SK-N-SH (cell line): ENCODE measurements at regions not wholly inside any gene's neighbourhood (a gene's known extent, or its start where the extent isn't known, plus 50 kb on each side); places are given as distances from the start of the nearest gene placed in this dataset.
A peak's percentile ranks its signal among the peaks of the same experiment; 100 is the strongest.

Source experiments
- CTCF ChIA-PET: fragments of 300-600, 350-600 bp; formaldehyde crosslinking; extraction: SDS; loops from one replicate; lab custom pipeline; 2021; lab: Yijun Ruan, JAX
- POLR2A ChIA-PET: fragments of 350-600 bp; sonication (Branson Sonifier 250); formaldehyde crosslinking; extraction: SDS; loops from one replicate; lab custom pipeline; 2020; ENCODE audit warnings: antibody characterized with exemption, inconsistent platforms; lab: Yijun Ruan, JAX
- DNase-seq: peaks from one replicate; pipeline ENCODE4 v3.0.0; 2012
- H2AFZ ChIP-seq: fragments of 200-600 bp; sonication (generic); 2 replicates; pipeline ENCODE4 v1.8.1; 2016; ENCODE audit warnings: antibody characterized with exemption, mild to moderate bottlenecking, low read depth
- H3F3A ChIP-seq: fragments of 200-600 bp; sonication (generic); replicated peaks from 2 replicates; pipeline ENCODE3; 2016; ENCODE audit warnings: antibody characterized with exemption, mild to moderate bottlenecking; ENCODE audit not compliant: insufficient read depth
- H3K27ac ChIP-seq, 2 experiments: fragments of 200-500 bp in 1 of 2; fragments of 200-600 bp in 1 of 2; sonication (Bioruptor generic) in 1 of 2; sonication (generic), shearing (Covaris generic) in 1 of 2; 2 replicates each; pipeline versions ENCODE4 v1.5.1 to v1.6.1; 2014 to 2016; ENCODE audit warnings: low read depth in 2 of 2, inconsistent platforms in 1 of 2, low read length in 1 of 2, mild to moderate bottlenecking in 1 of 2, mixed read lengths in 1 of 2
- H3K27me3 ChIP-seq: fragments of 200-600 bp; sonication (generic), shearing (Covaris generic); 2 replicates; pipeline ENCODE4 v1.6.1; 2016; ENCODE audit warnings: mixed run types; ENCODE audit not compliant: insufficient read depth
- H3K36me3 ChIP-seq, 2 experiments: fragments of 200-500 bp in 1 of 2; fragments of 200-600 bp in 1 of 2; sonication (Bioruptor generic) in 1 of 2; sonication (generic) in 1 of 2; replicated peaks in 1 of 2; 2 replicates each; pipeline versions ENCODE3 to v1.5.1; 2014 to 2016; ENCODE audit warnings: low read length in 1 of 2, mild to moderate bottlenecking in 1 of 2; ENCODE audit not compliant: insufficient read depth in 2 of 2, control insufficient read depth in 1 of 2
- H3K4me1 ChIP-seq, 2 experiments: fragments of 200-500 bp in 1 of 2; fragments of 200-600 bp in 1 of 2; sonication (Bioruptor generic) in 1 of 2; sonication (generic), shearing (Covaris generic) in 1 of 2; 2 replicates each; pipeline versions ENCODE4 v1.5.1 to v1.6.1; 2014 to 2016; ENCODE audit warnings: low read depth in 1 of 2, low read length in 1 of 2, mixed run types in 1 of 2; ENCODE audit not compliant: insufficient read depth in 2 of 2, control insufficient read depth in 1 of 2
- H3K4me2 ChIP-seq: fragments of 200-600 bp; sonication (generic), shearing (Covaris generic); 2 replicates; pipeline ENCODE4 v1.6.1; 2017; ENCODE audit warnings: mixed run types
- H3K4me3 ChIP-seq, 2 experiments: fragments of 200-500 bp in 1 of 2; fragments of 200-600 bp in 1 of 2; sonication (Bioruptor generic) in 1 of 2; sonication (generic), shearing (Covaris generic) in 1 of 2; 2 replicates each; pipeline versions ENCODE4 v1.5.1 to v1.8.1; 2014 to 2016; ENCODE audit warnings: low read depth in 2 of 2, inconsistent platforms in 1 of 2, low read length in 1 of 2, mild to moderate bottlenecking in 1 of 2, mixed read lengths in 1 of 2, moderate library complexity in 1 of 2
- H3K79me2 ChIP-seq: fragments of 200-600 bp; sonication (generic); 2 replicates; pipeline ENCODE4 v1.8.1; 2017; ENCODE audit warnings: mild to moderate bottlenecking; ENCODE audit not compliant: insufficient read depth
- H3K9ac ChIP-seq: fragments of 200-600 bp; sonication (generic); 2 replicates; pipeline ENCODE4 v1.6.1; 2017; ENCODE audit warnings: mixed run types
- H3K9me2 ChIP-seq: fragments of 200-600 bp; sonication (generic); 2 replicates; pipeline ENCODE4 v1.6.1; 2017; ENCODE audit warnings: mixed run types
- H3K9me3 ChIP-seq: fragments of 200-600 bp; sonication (generic); 2 replicates; pipeline ENCODE4 v1.6.1; 2017; ENCODE audit warnings: mixed run types, mild to moderate bottlenecking, moderate library complexity
- H4K20me1 ChIP-seq: fragments of 200-600 bp; sonication (generic); 2 replicates; pipeline ENCODE4 v1.6.1; 2017; ENCODE audit warnings: mild to moderate bottlenecking, mixed run types; ENCODE audit not compliant: insufficient read depth
- EP300 ChIP-seq, 2 experiments: IDR thresholded peaks; 2 replicates each; pipeline versions ENCODE4 v1.4.0 to v1.6.1; 2012; ENCODE audit warnings: borderline replicate concordance in 1 of 2, low read depth in 1 of 2, low read length in 1 of 2
- FOXJ3 ChIP-seq: sonication (generic); formaldehyde crosslinking; IDR thresholded peaks from 2 replicates; pipeline ENCODE4 v1.5.1; 2020; ENCODE audit warnings: mild to moderate bottlenecking, missing genetic modification reagents
- GABPA ChIP-seq: IDR thresholded peaks from 2 replicates; pipeline ENCODE4 v1.4.0; 2012; ENCODE audit warnings: low read depth, mild to moderate bottlenecking
- POLR2AphosphoS5 ChIP-seq: IDR thresholded peaks from 2 replicates; pipeline ENCODE4 v1.6.1; 2012; ENCODE audit warnings: low read depth, low read length
- RAD21 ChIP-seq: IDR thresholded peaks from 2 replicates; pipeline ENCODE4 v1.6.1; 2012; ENCODE audit warnings: mild to moderate bottlenecking, low read length
- RFX5 ChIP-seq: IDR thresholded peaks from 2 replicates; pipeline ENCODE4 v1.6.1; 2012; ENCODE audit warnings: mild to moderate bottlenecking, improper control_type of control experiment, low read length
- RXRA ChIP-seq: IDR thresholded peaks from 2 replicates; pipeline ENCODE4 v1.4.0; 2012; ENCODE audit warnings: low read depth, mild to moderate bottlenecking, borderline replicate concordance
- SIN3A ChIP-seq: IDR thresholded peaks from 2 replicates; pipeline ENCODE4 v1.6.1; 2012; ENCODE audit warnings: low read depth, mild to moderate bottlenecking, low read length, moderate library complexity, borderline replicate concordance
- SMC3 ChIP-seq: IDR thresholded peaks from 2 replicates; pipeline ENCODE4 v1.6.1; 2012; ENCODE audit warnings: low read depth, low read length, improper control_type of control experiment
- TAF1 ChIP-seq: IDR thresholded peaks from 2 replicates; pipeline ENCODE4 v1.6.1; 2012; ENCODE audit warnings: low read depth, mild to moderate bottlenecking, low read length, moderate library complexity, borderline replicate concordance
- TEAD4 ChIP-seq: IDR thresholded peaks from 2 replicates; pipeline ENCODE4 v1.4.0; 2012; ENCODE audit warnings: mild to moderate bottlenecking, borderline replicate concordance; ENCODE audit not compliant: insufficient read depth
- WGBS: methylation state at CpG from one replicate; pipeline ENCODE4 v1.1.6; 2017; ENCODE audit warnings: low lambda C conversion rate; 5-methylcytosine and 5-hydroxymethylcytosine counted together
- TF ChIP-seq, protein P1 (sequence below): IDR thresholded peaks from 2 replicates; pipeline ENCODE4 v1.4.0; 2012; ENCODE audit warnings: low read depth, borderline replicate concordance
- TF ChIP-seq, protein P2 (sequence below): fragments of 150-350 bp; IDR thresholded peaks from 2 replicates; pipeline ENCODE4 v1.6.1; 2017; ENCODE audit warnings: antibody characterized with exemption, low read length, low read depth, borderline replicate concordance
- TF ChIP-seq, protein P3 (sequence below): fragments of 150-350 bp; IDR thresholded peaks from 2 replicates; pipeline ENCODE4 v1.6.1; 2016; ENCODE audit warnings: mild to moderate bottlenecking, low read depth, low read length

DNA sequence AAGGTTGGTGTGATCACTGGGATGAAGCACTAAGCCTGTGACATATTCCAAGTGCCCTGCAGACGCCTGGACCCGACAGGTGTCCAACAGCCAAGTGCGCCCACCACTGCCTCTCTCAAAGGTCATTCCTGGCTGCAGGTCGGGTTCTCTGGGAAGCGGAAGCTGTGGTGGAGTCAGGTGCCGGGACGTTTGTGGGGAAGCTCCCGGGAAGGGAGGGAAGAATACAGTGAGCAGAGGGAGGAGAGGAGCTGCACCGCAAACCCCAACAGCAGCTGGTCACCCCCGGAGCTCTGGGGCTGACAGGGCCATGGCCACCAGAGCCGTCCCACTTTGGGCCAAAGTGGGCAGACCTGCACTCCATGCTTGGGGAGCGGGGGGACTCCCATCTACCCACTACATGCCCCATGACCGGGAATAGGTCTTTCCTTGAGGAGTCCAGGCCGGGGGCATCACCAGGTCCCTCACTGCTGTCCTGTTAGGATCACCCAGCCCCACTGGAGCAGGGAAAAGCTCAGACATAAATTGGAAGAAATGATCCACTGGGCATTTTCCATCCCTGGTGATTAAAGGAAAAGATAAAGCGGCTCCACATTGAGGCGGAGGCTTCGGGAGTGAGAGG lies 84.5 kb upstream of the PPP2R2D start:
- no peaks in the 10 kb centered on the region for H3K4me1 ChIP-seq
- H2AFZ ChIP-seq: no peak overlapping the region
- no peak overlapping the region for H3K4me3 ChIP-seq
- no peaks in the 10 kb centered on the region for H3K36me3 ChIP-seq
- POLR2A ChIA-PET: no interaction called here
- H3K9me3 ChIP-seq: no peaks in the 10 kb centered on the region
- H3K27ac ChIP-seq: no peak overlapping the region
- H4K20me1 ChIP-seq: no peaks in the 10 kb centered on the region
- no peaks in the 10 kb centered on the region for H3K79me2 ChIP-seq
- CTCF ChIA-PET: interaction anchor here (1.0 to 1.3 kb wide), 2 partner anchors 17 to 29 kb away, joined by 3 read pairs; no protein-coding TSS in a partner anchor
- H3K27me3 ChIP-seq: no peaks in the 10 kb centered on the region
- H3K9ac ChIP-seq: no peak overlapping the region
- TF ChIP-seq, protein P1, sequence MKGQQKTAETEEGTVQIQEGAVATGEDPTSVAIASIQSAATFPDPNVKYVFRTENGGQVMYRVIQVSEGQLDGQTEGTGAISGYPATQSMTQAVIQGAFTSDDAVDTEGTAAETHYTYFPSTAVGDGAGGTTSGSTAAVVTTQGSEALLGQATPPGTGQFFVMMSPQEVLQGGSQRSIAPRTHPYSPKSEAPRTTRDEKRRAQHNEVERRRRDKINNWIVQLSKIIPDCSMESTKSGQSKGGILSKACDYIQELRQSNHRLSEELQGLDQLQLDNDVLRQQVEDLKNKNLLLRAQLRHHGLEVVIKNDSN: no peak
- TF ChIP-seq RXRA: no peak
- no peak for TF ChIP-seq GABPA
- TF ChIP-seq SMC3: no peak
- no peak for TF ChIP-seq FOXJ3 (CRISPR knock-in tag)
- no peak for TF ChIP-seq TEAD4
- no peak for TF ChIP-seq RFX5
- no peak for TF ChIP-seq TAF1
- TF ChIP-seq, protein P2, sequence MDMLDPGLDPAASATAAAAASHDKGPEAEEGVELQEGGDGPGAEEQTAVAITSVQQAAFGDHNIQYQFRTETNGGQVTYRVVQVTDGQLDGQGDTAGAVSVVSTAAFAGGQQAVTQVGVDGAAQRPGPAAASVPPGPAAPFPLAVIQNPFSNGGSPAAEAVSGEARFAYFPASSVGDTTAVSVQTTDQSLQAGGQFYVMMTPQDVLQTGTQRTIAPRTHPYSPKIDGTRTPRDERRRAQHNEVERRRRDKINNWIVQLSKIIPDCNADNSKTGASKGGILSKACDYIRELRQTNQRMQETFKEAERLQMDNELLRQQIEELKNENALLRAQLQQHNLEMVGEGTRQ: no peak
- no peak for TF ChIP-seq RAD21
- TF ChIP-seq, protein P3, sequence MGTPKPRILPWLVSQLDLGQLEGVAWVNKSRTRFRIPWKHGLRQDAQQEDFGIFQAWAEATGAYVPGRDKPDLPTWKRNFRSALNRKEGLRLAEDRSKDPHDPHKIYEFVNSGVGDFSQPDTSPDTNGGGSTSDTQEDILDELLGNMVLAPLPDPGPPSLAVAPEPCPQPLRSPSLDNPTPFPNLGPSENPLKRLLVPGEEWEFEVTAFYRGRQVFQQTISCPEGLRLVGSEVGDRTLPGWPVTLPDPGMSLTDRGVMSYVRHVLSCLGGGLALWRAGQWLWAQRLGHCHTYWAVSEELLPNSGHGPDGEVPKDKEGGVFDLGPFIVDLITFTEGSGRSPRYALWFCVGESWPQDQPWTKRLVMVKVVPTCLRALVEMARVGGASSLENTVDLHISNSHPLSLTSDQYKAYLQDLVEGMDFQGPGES: no peak
- TF ChIP-seq POLR2AphosphoS5: no peak
- TF ChIP-seq EP300 (IDR thresholded peaks at IDR 0.05; ENCODE audit: borderline replicate concordance in 1 of 2, low read depth in 1 of 2, low read length in 1 of 2): no peak
- TF ChIP-seq SIN3A: no peak
- TF ChIP-seq, all 33 proteins: peak for 0
- 40% methylated on average over 17 of the region's 17 CpGs for WGBS
- peak; percentile 14 for DNase-seq
- Histone ChIP-seq H3K9me2 (no peaks in the 10 kb centered on the region), H3F3A (no peaks in the 10 kb centered on the region), H3K4me2 (no peak overlapping the region)
